NB4 (cell line): ENCODE measurements at regions not wholly inside any gene's neighbourhood (a gene's known extent, or its start where the extent isn't known, plus 50 kb on each side); places are given as distances from the start of the nearest gene placed in this dataset.

Experiments used
- POLR2A ChIP-seq: IDR thresholded peaks from 2 replicates; pipeline ENCODE4 v1.6.1; 2011; ENCODE audit warnings: mild to moderate bottlenecking; ENCODE audit not compliant: insufficient read length; ENCODE audit errors: extremely low read depth
- TF ChIP-seq, protein P1 (sequence below): IDR thresholded peaks from one replicate; pipeline ENCODE4 v1.5.1; 2012; ENCODE audit warnings: low read depth, low read length

DNA sequence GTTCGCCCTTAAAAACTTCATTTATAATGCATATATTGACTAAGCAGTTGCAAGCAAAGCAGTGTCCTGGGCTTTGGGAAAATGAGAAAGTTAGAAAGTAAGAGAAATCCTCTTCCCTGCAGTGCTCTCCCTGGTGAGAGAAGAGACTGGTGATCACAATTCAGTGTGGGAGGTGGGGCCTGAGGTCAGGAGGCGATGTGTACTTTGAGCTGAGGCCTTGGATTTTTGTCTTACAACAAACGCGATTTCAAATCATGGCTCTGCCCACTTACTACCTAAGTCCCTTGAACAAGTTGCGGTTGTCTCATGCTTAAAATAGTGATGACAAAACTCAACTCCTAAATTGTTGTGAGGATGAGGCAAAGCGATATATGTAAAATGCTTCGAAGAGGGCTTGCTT lies 316.3 kb upstream of the NECTIN3 start:
- TF ChIP-seq, protein P1, sequence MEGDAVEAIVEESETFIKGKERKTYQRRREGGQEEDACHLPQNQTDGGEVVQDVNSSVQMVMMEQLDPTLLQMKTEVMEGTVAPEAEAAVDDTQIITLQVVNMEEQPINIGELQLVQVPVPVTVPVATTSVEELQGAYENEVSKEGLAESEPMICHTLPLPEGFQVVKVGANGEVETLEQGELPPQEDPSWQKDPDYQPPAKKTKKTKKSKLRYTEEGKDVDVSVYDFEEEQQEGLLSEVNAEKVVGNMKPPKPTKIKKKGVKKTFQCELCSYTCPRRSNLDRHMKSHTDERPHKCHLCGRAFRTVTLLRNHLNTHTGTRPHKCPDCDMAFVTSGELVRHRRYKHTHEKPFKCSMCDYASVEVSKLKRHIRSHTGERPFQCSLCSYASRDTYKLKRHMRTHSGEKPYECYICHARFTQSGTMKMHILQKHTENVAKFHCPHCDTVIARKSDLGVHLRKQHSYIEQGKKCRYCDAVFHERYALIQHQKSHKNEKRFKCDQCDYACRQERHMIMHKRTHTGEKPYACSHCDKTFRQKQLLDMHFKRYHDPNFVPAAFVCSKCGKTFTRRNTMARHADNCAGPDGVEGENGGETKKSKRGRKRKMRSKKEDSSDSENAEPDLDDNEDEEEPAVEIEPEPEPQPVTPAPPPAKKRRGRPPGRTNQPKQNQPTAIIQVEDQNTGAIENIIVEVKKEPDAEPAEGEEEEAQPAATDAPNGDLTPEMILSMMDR, result no peak
- no peak for TF ChIP-seq POLR2A
